GM12891 (cell line): ENCODE measurements at regions not wholly inside any gene's neighbourhood (a gene's known extent, or its start where the extent isn't known, plus 50 kb on each side); places are given as distances from the start of the nearest gene placed in this dataset.

Source experiments
- DNase-seq: peaks from one replicate; pipeline ENCODE4 v3.0.0; 2011; ENCODE audit warnings: low spot score; ENCODE audit not compliant: insufficient read length
- FAIRE-seq: peaks from 2 replicates; lab custom pipeline; 2011; peaks lifted over from hg19 to GRCh38; lab: Jason Lieb, UNC
- PAX5 ChIP-seq: IDR thresholded peaks from 2 replicates; pipeline ENCODE4 v1.6.1; 2011; ENCODE audit warnings: low read length, moderate library complexity, mild to moderate bottlenecking; ENCODE audit not compliant: insufficient read depth, severe bottlenecking
- POLR2A ChIP-seq: IDR thresholded peaks from 2 replicates; pipeline ENCODE4 v1.6.1; 2011; ENCODE audit warnings: low read depth, low read length, control low read depth
- POLR2AphosphoS5 ChIP-seq: IDR thresholded peaks from 2 replicates; pipeline ENCODE4 v1.6.1; 2011; ENCODE audit warnings: low read depth, low read length, control low read depth
- POU2F2 ChIP-seq: IDR thresholded peaks from 2 replicates; pipeline ENCODE4 v1.6.1; 2011; ENCODE audit warnings: low read depth, mild to moderate bottlenecking, control low read depth, low read length, moderate library complexity
- SPI1 ChIP-seq: IDR thresholded peaks from 2 replicates; pipeline ENCODE4 v1.6.1; 2011; ENCODE audit warnings: low read depth, low read length, control low read depth
- TAF1 ChIP-seq: IDR thresholded peaks from 2 replicates; pipeline ENCODE4 v1.6.1; 2011; ENCODE audit warnings: low read depth, low read length, control low read depth

- no peak for TF ChIP-seq POLR2A
- TF ChIP-seq SPI1: no peak
- no peak for TF ChIP-seq POU2F2
- TF ChIP-seq TAF1: no peak
- no peak for TF ChIP-seq POLR2AphosphoS5
- TF ChIP-seq PAX5: no peak
- FAIRE-seq (no peak), DNase-seq (no peak)
These were observed 273.3 kb upstream of the JARID2 start for GRCh38 chr6:14972379-14973067.

- DNase-seq (no peak), FAIRE-seq (no peak)
- TF ChIP-seq POLR2AphosphoS5: no peak
- TF ChIP-seq POLR2A: no peak
- TF ChIP-seq PAX5: no peak
- TF ChIP-seq POU2F2: no peak
- TF ChIP-seq TAF1: no peak
- no peak for TF ChIP-seq SPI1
These were observed 271.5 kb upstream of the JARID2 start for GRCh38 chr6:14974372-14974771.

- no peak for DNase-seq
- no peak for TF ChIP-seq POU2F2
- TF ChIP-seq TAF1: no peak
- TF ChIP-seq POLR2A: no peak
- TF ChIP-seq PAX5: no peak
- no peak for TF ChIP-seq POLR2AphosphoS5
- TF ChIP-seq SPI1: no peak
- FAIRE-seq: no peak
These were observed 270.9 kb upstream of the JARID2 start for GRCh38 chr6:14974792-14975470.

- FAIRE-seq (peak; percentile 38), DNase-seq (no peak)
- TF ChIP-seq PAX5: no peak
- TF ChIP-seq TAF1: no peak
- no peak for TF ChIP-seq POLR2AphosphoS5
- TF ChIP-seq POU2F2: no peak
- no peak for TF ChIP-seq SPI1
- no peak for TF ChIP-seq POLR2A
These were observed 270.4 kb upstream of the JARID2 start for GRCh38 chr6:14975471-14975817.

DNA sequence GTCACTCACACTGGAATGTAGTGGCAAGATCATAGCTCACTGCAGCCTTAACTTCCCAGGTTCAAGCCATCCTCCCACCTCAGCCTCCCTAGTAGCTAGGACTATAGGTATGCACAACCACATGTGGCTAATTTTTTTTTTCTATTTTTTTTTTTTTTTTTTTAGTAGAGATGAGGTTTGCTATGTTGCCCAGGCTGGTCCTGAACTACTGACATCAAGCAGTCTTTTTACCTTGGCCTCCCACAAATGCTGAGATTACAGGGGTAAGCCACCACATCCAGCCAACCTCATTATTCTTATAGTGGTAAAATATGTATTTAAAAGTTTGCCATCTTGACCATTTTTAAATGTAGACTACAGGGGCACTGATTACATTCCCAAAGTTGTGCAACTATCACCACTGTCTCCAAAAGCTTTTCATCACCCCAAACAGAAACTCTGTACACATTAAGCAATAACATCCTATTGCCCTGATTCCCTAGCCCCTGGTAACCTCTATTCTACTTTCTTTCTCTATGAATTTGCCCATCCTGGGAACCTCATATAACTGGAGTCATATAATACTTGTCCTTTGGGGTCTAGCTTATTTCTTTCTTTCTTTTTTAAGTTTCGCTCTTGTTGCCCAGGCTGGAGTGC is 268.0 kb upstream of the JARID2 start:
- TF ChIP-seq POU2F2 (no peak), SPI1 (no peak), PAX5 (no peak), POLR2A (no peak), TAF1 (no peak), POLR2AphosphoS5 (no peak)
- no peak for DNase-seq
- no peak for FAIRE-seq

GRCh38 chr6:14981960-14982359 is 263.9 kb upstream of the JARID2 start:
- no peak for DNase-seq
- TF ChIP-seq SPI1 (peak; percentile 88), PAX5 (no peak)
- peak; percentile 28 for FAIRE-seq

DNA sequence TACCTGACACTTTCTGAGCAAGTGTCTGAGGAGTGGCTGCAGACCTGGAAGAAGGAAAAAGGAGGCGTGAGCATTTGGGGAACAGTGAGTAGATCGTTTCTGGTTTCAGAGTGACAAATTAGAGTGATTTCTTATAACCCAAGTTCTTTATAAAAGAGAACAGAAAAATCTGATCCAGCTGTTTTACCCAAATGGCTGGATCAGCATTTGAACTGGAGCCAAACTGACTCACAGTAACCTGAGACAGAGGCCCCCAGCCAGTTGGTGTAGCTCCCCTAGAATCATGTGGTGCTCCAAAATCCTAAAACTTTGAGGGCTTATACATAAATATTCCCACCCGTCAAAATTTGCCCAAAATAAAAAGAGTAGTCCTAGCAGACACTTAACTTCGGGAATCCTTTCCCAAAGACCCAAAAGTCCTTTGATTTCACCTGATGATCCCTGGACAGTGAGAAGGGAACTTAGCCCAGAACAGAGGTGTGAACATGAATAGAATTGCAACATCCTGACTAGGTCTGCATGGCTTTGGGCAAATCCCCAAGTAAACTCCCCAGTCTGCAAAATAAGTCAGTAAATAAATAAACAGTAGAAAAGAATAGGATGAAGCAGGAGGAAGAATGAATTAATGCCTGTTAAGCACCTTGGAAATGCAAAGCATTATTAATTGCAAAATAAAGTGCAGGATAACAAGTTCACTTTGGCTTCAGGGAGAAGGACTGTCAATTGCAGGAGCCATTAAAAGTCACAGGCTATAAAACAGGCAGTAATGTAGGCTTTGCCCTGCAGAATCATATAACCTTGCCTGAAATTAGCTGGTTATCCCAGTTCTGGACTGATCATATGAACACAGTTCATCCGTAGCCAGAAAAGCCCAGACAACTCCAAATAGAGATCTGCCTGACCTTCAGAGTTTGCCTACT is 262.0 kb upstream of the JARID2 start:
- TF ChIP-seq POLR2A: no peak
- TF ChIP-seq PAX5: no peak
- TF ChIP-seq SPI1: no peak
- no peak for TF ChIP-seq TAF1
- TF ChIP-seq POU2F2: no peak
- FAIRE-seq: no peak
- DNase-seq: no peak

- TF ChIP-seq SPI1: no peak
- no peak for TF ChIP-seq POU2F2
- TF ChIP-seq TAF1: no peak
- TF ChIP-seq POLR2AphosphoS5: no peak
- TF ChIP-seq POLR2A: no peak
- TF ChIP-seq PAX5: no peak
- FAIRE-seq: no peak
- no peak for DNase-seq
These were observed 261.4 kb upstream of the JARID2 start for GRCh38 chr6:14984519-14984853.

DNA sequence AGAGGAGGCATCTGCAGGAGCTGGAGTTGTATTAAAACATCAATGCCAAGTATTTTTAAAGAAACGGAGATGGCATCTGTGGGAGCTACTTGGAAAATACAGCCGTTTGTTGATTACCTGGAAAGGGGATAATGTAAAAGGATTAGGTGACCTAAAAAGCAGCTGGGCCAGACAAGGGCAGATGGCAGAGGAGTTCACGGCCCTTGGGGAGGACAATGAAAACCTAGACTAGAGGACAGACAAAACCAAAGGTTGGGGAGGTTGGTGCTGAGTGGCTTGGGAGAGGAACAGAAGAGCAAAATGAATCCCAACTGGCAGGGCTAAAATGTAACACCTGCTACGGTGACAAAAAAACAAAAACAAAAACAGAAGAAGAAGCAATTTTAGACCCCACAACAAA is 260.5 kb upstream of the JARID2 start:
- DNase-seq: no peak
- FAIRE-seq: no peak
- TF ChIP-seq TAF1 (no peak), POLR2A (no peak), SPI1 (no peak), POU2F2 (no peak), PAX5 (no peak), POLR2AphosphoS5 (no peak)
